BE2C (cell line): ENCODE measurements at regions not wholly inside any gene's neighbourhood (a gene's known extent, or its start where the extent isn't known, plus 50 kb on each side); places are given as distances from the start of the nearest gene placed in this dataset.

Experiments used
- DNase-seq: peaks from one replicate; pipeline ENCODE4 v3.0.0-alpha.2; 2020
- H3K27me3 ChIP-seq: fragments of 250-450 bp; sonication (Bioruptor Pico); 2 replicates; pipeline ENCODE4 v1.5.1; 2020; ENCODE audit warnings: mild to moderate bottlenecking
- H3K36me3 ChIP-seq: fragments of 250-450 bp; sonication (Bioruptor Pico); 2 replicates; pipeline ENCODE4 v1.5.1; 2020; ENCODE audit warnings: mild to moderate bottlenecking
- H3K4me1 ChIP-seq: fragments of 250-450 bp; sonication (Bioruptor Pico); 2 replicates; pipeline ENCODE4 v1.5.1; 2020
- H3K4me3 ChIP-seq: 2 replicates; pipeline ENCODE4 v1.5.1; 2011; ENCODE audit warnings: low read depth, low read length
- H3K9me3 ChIP-seq: fragments of 250-450 bp; sonication (Bioruptor Pico); 2 replicates; pipeline ENCODE4 v1.5.1; 2020
- TF ChIP-seq, protein P1 (sequence below): IDR thresholded peaks from 2 replicates; pipeline ENCODE4 v1.5.1; 2012; ENCODE audit warnings: mild to moderate bottlenecking, low read depth, low read length

DNA sequence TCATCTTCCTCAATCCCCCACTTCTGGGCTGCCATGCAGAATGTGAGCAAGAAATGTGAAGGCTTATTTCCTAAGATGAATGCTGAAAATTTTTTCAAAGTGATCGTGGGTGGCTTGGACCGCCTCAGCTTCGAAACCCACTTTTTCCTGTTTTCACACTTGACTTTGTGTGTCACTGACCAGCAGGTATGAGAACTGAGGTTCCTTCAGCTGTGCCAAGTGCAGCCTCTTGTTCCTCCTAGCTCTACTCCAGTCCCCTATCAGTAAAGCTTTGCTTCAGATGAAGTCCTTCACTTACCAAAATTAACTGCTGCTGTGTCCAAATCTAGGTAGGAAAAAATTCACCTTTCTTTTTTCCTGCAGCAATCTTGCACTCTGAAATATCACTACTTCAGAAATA, 382.6 kb downstream of the DTWD2 start:
- no peaks in the 10 kb centered on the region for H3K9me3 ChIP-seq
- TF ChIP-seq, protein P1, sequence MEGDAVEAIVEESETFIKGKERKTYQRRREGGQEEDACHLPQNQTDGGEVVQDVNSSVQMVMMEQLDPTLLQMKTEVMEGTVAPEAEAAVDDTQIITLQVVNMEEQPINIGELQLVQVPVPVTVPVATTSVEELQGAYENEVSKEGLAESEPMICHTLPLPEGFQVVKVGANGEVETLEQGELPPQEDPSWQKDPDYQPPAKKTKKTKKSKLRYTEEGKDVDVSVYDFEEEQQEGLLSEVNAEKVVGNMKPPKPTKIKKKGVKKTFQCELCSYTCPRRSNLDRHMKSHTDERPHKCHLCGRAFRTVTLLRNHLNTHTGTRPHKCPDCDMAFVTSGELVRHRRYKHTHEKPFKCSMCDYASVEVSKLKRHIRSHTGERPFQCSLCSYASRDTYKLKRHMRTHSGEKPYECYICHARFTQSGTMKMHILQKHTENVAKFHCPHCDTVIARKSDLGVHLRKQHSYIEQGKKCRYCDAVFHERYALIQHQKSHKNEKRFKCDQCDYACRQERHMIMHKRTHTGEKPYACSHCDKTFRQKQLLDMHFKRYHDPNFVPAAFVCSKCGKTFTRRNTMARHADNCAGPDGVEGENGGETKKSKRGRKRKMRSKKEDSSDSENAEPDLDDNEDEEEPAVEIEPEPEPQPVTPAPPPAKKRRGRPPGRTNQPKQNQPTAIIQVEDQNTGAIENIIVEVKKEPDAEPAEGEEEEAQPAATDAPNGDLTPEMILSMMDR: no peak
- no peak for DNase-seq
- H3K27me3 ChIP-seq: no peaks in the 10 kb centered on the region
- H3K36me3 ChIP-seq: no peaks in the 10 kb centered on the region
- H3K4me1 ChIP-seq: no peaks in the 10 kb centered on the region
- H3K4me3 ChIP-seq: no peak overlapping the region

DNA sequence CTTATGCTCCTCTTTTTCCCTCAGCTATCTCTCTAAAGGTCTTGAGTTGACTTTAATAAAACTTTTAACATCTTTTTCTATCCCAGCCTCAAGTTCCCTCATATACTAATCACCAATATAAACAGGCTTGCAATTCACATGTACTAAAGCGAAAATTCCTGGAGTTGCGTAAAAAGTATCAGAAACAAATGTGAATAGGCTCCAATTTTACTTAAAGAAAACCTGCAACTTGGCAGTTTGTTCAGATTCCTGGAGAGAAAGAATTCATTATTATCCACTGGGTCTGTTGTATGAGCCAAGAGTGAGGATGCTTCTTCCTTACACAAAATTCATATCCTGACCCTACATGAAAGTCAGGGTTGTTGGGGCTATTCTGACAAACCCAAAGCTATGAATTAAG, 384.2 kb downstream of the DTWD2 start:
- no peak for DNase-seq
- no peak overlapping the region for H3K4me3 ChIP-seq
- TF ChIP-seq, protein P1: no peak
- no peaks in the 10 kb centered on the region for H3K9me3 ChIP-seq
- H3K36me3 ChIP-seq: no peaks in the 10 kb centered on the region
- no peaks in the 10 kb centered on the region for H3K4me1 ChIP-seq
- H3K27me3 ChIP-seq: no peaks in the 10 kb centered on the region

DNA sequence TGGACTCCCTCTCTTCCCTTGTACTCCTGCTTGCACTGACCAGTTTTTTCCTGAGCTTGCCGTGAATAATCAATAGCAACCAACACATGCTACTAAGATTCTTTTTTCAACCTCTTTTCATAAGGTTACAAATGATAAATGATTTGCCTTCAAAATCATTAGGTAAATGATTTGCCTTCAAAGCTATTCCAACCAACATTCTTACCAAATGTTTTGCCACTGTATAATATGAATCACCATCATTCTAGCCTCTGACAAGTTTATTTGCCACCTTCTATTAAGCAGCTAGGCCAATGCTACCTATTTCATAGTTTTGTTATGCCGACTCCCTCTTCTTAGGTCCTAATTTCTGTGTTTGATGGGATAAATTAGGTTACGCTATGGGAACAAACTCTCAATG, 385.1 kb downstream of the DTWD2 start:
- H3K36me3 ChIP-seq: no peaks in the 10 kb centered on the region
- no peak for DNase-seq
- H3K4me3 ChIP-seq: no peak overlapping the region
- TF ChIP-seq, protein P1: no peak
- H3K9me3 ChIP-seq: no peaks in the 10 kb centered on the region
- H3K4me1 ChIP-seq: no peaks in the 10 kb centered on the region
- no peaks in the 10 kb centered on the region for H3K27me3 ChIP-seq

DNA sequence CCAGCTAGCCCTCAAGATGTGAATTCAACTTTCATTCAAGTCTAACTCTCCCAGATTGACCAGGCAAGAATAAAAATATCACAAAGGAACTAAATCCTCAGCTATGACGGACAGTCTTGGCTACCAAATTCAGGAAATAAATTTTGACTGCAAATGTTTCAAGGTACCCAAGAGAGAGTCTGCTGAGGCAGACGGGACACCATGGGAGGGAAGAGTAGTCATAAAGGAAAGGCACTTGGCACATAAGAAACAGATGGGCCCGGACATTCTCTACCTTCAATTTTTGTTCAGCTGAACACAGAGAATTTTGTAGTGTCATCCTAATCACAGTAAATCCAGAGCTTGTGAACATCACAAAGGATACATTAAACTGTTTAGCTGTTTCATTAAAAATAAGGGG, 390.0 kb downstream of the DTWD2 start:
- Histone ChIP-seq H3K36me3 (no peaks in the 10 kb centered on the region), H3K9me3 (no peaks in the 10 kb centered on the region), H3K27me3 (no peaks in the 10 kb centered on the region), H3K4me1 (no peaks in the 10 kb centered on the region), H3K4me3 (no peak overlapping the region)
- TF ChIP-seq, protein P1: no peak
- DNase-seq: no peak

DNA sequence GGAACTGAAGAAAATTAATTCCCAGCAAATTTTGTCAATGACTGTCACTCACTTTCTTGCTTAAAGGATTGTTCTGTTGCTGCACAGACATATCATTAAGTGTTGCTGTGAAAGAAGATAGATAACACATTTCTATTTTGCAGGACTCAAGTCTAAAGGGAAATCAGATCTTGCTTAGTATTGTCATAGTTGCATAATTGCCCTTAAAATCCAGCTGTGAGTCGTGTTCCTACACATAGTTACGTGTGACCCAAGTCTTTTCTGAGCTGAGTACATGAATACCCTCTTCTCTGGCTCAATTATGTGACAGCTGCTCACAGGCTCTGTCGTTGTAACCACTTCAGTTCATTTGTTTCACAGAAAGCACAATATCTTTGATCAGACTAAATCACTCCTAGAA, 390.8 kb downstream of the DTWD2 start:
- TF ChIP-seq, protein P1: no peak
- no peaks in the 10 kb centered on the region for H3K36me3 ChIP-seq
- no peaks in the 10 kb centered on the region for H3K27me3 ChIP-seq
- H3K4me3 ChIP-seq: no peak overlapping the region
- H3K4me1 ChIP-seq: no peaks in the 10 kb centered on the region
- H3K9me3 ChIP-seq: no peaks in the 10 kb centered on the region
- no peak for DNase-seq

DNA sequence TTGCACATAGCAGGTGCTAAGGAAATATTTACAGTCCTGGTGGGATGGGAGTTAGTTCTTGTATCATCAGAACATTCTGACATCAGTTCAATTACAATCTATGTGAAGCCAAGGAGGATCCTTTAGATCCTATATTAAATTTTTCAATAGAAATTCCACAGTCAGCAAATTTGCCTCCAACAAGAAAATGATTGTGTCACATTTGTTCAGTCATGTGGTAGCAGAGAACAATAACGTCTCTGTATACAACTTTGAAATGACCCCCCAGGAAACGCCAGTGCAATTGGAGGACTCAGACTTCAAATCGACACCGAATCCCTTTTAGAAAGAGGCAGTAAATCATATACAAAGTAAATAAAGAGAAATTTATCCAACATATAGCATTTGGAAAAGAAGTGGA, 392.1 kb downstream of the DTWD2 start:
- Histone ChIP-seq H3K4me3 (no peak overlapping the region), H3K4me1 (no peaks in the 10 kb centered on the region), H3K27me3 (no peaks in the 10 kb centered on the region), H3K36me3 (no peaks in the 10 kb centered on the region), H3K9me3 (no peaks in the 10 kb centered on the region)
- no peak for DNase-seq
- TF ChIP-seq, protein P1: no peak
